Gastroesophageal sphincter (tissue), 3 donors: ENCODE measurements at regions not wholly inside any gene's neighbourhood (a gene's known extent, or its start where the extent isn't known, plus 50 kb on each side); places are given as distances from the start of the nearest gene placed in this dataset.

Experiments
- CTCF ChIP-seq, 4 experiments: fragments of 200-600 bp in 2 of 4; fragments of 450-650 bp in 2 of 4; sonication (generic) in 1 of 4; IDR thresholded peaks; one replicate each; pipeline ENCODE4 v1.5.1; 2017 to 2019; ENCODE audit warnings: antibody characterized with exemption in 4 of 4, mild to moderate bottlenecking in 2 of 4, moderate library complexity in 2 of 4
- EP300 ChIP-seq: sonication (generic); formaldehyde crosslinking; IDR thresholded peaks from one replicate; pipeline ENCODE4 v1.6.1; 2017; ENCODE audit warnings: antibody characterized with exemption, mild to moderate bottlenecking
- POLR2A ChIP-seq, 2 donors: fragments of 450-650 bp; IDR thresholded peaks; one replicate each; pipeline ENCODE4 v1.6.1; 2017; ENCODE audit warnings: antibody characterized with exemption in 2 of 2, mild to moderate bottlenecking in 2 of 2, moderate library complexity in 1 of 2
- POLR2AphosphoS5 ChIP-seq: sonication (generic); formaldehyde crosslinking; IDR thresholded peaks from one replicate; pipeline ENCODE4 v1.6.1; 2017; ENCODE audit warnings: antibody characterized with exemption

DNA sequence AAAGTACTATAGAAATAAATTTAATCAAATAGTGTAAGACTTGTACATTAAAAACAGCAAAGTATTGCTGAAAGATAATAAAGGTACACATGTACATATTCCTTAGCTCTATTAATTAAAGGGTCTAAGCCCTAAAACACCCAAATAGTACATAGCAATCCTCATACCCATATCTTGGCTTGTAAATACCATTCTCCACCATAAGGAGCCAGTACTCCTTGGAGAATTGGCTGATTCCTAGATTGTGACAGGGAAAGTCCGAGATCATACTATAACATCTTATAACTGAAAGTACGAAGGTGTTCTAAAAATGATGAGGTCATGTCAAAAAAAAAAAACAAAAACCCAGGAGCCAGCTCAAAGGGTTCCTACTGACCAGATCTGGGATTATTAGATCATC is 614.6 kb downstream of the SUCLG1 start:
- no peak for TF ChIP-seq CTCF (IDR thresholded peaks at IDR 0.05)
- TF ChIP-seq POLR2A (IDR thresholded peaks at IDR 0.05): no peak
- no peak for TF ChIP-seq POLR2AphosphoS5
- no peak for TF ChIP-seq EP300
